NCI-H526 treated with DMSO at 0.1 percent for 48 hours (cell line): ENCODE measurements at regions not wholly inside any gene's neighbourhood (a gene's known extent, or its start where the extent isn't known, plus 50 kb on each side); places are given as distances from the start of the nearest gene placed in this dataset.

Experiments
- DNase-seq: peaks from one replicate; lab custom pipeline; 2025; lab: John Stamatoyannopoulos, UW

- DNase-seq, result no peak
These were observed 467.4 kb upstream of the DPPA4 start for GRCh38 chr3:109804697-109805096.

DNA sequence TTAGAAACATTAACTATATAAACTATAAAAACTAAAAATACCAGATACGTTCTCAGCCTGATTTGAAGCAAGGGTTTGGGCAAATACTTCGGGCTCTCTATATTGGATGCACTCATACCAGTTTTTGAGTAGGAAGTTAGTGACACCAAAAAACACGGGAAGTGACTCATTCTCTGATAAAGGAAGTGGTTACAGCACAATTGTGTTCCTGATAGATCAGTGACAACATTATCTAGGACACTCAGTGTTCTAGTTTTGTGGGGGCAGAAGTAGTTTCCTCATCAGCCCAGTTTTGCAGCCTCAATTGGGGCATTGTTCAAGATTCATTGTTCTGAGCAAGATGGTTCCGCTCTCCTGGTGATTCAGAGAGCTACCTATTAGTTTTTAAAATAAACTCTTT is 469.6 kb upstream of the DPPA4 start:
- no peak for DNase-seq

DNA sequence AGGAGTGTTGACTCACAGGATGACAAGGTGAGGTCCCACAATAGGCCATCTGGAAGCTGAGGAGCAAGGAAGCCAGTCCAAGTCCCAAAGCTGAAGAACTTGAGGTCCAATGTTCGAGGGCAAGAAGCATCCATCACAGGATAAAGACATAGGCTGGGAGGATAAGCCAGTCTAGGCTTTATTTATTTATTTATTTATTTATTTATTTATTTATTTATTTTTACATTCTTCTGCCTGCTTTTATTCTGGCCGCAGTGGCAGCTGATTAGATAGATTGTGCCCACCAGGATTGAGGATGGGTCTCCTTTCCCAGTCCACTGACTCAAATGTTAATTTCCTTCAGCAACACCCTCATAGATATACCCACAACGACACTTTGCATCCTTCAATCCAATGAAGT is 472.2 kb upstream of the DPPA4 start:
- DNase-seq, result no peak

DNA sequence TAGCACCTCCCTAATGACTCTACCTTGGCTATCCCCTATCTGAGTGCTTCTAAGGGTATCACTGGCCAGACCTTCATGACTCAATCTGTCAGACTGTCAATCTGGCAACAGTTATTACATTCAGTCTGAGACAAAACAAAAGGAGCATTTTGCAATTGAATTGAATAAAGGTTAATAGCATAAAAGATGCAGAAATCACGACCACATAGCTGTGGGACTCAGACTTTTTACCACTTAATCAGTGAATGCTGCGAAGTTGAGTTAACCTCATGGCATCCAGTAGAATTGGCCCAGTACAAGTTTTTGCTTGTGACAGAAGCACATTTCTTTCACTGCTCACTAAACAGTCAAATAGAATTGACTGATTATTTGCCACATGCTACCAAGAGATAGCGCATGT is 480.7 kb upstream of the DPPA4 start:
- no peak for DNase-seq

DNA sequence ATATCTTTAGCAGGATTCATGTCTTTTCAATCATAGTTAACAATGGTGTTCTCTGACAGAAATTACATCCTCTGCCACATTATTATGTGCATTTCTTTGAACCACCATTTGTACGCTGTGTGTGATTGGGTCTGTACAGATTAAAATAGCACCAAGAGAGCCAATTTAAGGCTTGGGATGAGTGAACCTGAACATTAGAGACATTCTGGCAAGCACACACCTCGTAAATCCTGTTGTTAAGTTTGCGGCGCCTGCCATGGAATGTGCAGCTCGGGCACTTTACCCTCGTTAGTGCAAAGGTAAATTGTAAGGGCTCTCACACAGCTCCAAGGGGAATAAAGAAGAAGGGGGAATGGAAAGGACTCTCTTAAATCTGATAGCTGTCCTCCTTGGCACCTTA is 482.4 kb upstream of the DPPA4 start:
- no peak for DNase-seq

- no peak for DNase-seq
These were observed 488.8 kb upstream of the DPPA4 start for GRCh38 chr3:109825971-109826810.

DNA sequence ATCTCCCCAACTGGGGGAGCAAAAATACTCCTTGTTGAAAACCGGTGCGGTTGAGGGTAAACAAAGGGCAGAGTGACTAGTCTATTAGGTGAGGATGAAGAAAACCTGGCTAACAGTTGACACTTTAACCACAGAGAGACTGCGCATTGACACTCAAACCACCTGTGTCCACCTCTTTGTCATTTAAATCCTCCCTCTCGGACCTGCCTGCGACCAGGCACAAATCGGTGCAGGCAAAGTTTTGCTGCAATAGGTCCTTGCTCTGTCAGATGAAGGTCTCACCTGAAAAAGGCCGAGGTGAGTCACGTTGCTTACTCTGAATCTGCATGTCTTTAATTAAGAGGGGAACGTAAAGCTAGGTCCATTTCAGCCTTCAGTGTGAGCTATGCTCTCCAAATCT is 494.1 kb upstream of the DPPA4 start:
- no peak for DNase-seq

- DNase-seq, result no peak
These were observed 498.6 kb upstream of the DPPA4 start for GRCh38 chr3:109835958-109836357.

DNA sequence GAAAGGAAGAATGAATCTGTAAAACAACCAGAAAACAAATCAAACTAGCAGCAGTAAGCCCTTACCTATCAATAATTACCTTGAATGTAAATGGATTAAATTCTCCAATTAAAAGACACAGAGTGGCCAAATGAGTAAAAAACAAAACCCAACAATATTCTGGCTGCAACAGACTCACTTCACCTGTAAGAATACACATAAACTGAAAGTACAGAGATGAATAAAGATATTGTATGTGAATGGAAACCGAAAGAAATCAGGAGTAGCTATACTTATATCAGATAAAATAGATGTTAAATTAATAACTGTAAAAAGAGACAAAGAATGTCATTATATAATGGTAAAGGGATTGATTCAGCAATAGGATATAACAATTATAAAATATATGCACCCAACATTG is 514.5 kb upstream of the DPPA4 start:
- DNase-seq, result no peak

GRCh38 chr3:109852283-109852682 is 514.9 kb upstream of the DPPA4 start:
- DNase-seq, result no peak

GRCh38 chr3:109853077-109853731 is 515.9 kb upstream of the DPPA4 start:
- no peak for DNase-seq

DNA sequence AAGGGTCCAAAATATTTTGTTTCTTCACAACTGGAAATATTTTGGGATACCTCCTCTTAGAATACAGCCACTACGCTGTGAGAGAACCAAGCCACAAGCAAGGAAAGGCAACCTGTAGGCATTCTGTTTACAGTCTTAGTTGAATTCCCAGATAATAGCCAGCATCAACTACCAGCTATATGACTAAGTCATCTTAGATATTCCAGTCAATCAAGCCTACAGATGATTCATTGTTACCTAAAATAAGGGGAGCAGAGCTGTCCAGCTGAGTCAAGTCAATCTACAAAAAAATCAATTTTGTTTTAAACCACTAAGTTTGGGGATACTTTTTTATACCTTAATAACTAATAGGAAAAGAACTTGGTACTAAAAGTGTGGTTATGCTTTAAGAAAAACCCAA is 526.4 kb upstream of the DPPA4 start:
- no peak for DNase-seq

DNA sequence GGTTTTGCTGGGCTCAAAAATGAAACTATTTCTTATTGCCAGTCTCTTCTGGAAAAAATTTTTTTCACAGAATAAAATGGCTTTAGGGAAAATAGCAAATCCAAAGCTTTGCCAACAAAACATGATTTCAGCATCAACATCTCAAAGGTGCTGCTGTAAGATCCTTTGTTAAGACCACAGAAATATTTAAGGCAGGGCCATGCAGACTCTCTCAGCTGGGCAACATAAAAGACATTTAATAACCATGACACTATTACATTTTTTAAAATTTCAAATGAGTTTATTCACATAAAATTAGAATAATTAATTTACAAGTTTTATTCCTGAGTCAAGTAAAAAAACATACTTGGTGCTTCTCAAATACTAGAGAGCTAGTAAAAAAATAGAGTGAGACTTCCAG is 527.1 kb upstream of the DPPA4 start:
- no peak for DNase-seq

DNA sequence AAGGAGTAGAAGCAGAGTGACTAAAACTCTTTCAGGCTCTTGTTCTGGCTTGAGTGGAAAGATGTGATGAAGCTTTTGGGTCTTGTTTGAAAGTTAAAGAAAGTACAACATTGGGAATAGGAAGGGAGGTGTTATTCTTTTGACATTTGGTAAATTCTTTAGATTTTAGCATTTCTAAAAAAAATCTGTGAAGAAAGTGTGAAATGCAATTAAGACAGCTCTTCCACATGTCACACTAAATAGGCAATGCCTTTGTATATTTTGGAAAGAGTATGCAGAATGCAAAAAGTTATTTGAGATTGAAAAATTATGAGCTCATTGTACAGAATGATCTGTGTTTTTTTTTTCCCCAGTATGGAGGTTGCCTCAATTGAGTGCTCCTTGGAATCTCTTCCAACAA is 532.2 kb upstream of the DPPA4 start:
- DNase-seq, result no peak

DNA sequence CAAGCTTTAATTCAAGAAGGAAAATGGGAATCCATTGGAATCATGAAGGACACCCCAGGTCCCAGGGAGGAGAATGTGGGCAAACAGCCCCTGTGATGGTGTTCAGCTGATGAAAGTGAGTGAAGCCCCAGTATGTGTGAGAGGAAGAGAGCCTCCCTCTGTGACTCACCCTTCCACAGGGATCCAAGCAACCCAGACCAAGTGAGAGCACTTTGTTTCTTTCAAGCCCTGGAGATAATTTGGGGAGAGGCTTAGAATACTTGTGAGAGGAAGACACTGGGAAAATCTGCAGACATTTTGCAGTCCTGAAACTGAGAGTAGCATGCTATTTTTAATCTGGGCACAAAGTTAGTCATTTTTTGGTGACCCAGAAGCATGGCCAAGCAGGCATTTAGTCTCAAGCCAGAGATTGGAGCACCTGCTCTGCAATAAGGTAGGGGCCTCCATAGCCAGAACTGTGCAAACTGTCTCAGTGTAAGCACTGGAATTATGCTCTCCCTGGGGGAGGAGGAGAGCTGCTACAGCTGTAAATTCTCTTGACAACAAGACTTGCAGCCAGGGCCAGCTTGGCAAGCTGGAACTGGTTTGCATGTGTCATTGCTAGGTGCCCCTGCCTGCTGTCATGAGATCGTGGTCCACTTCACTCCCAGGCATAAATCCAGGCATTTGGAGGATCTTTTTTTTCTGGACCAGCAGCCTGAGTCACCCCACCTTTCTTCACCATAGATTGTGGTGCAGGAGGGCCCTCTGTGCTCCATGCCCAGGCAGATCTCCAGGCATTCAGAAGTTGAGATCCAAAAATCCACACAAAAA is 537.8 kb upstream of the DPPA4 start:
- no peak for DNase-seq

DNA sequence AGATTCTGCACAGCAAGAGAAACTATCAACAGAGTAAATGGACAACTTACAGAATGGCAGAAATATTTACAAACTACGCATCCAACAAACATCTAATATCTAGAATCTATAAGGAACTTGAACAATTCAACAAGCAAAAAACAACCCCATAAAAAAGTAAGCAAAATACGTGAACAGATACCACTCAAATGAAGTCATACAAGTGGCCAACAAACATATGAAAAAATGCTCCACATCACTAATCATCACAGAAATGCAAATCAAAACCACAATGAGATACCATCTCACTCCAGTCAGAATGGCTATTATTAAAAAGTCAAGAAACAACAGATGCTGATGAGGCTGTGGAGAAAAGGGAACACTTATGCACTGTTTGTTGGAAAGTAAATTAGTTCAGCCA is 540.3 kb upstream of the DPPA4 start:
- DNase-seq, result peak; percentile 13

DNA sequence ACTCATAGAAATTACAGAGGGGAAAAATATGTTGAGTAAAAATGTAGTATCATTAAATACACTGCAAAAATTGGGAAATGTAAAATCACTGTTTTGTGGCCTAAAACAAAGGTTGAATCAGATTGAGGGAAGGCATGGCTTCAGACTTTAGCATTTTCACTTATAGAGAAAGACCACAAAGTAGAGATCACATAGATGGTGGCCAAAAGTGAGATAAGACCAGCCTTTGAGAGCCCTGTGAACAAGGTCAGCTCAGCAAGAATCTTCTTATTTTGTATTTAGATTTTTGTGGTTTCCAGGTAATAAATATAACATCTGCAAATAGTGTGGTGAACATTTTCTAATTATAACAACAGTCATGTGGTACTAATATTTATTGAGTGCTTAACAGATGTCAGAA is 544.8 kb upstream of the DPPA4 start:
- DNase-seq, result no peak

GRCh38 chr3:109887293-109887692 is 549.9 kb upstream of the DPPA4 start:
- no peak for DNase-seq

DNA sequence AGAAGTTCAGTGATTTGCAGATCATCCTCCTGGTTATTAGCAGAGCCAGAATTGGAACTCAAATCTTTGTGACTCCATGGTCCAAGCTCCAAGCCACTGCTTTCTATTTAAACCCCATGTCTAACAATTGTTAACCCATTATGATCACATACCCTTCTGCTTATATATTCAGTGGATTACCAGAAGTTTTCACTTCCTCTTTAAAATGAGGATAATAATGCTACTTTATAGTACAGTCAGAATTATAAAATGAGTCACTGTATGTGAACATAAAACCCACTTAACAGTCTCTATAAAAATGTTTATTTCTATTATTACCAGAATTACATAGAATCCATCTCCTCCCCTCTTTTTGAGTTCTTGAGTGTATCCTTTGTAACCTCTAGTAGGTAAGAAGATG is 550.7 kb upstream of the DPPA4 start:
- DNase-seq, result no peak

- no peak for DNase-seq
These were observed 560.4 kb upstream of the DPPA4 start for GRCh38 chr3:109897734-109898133.

DNA sequence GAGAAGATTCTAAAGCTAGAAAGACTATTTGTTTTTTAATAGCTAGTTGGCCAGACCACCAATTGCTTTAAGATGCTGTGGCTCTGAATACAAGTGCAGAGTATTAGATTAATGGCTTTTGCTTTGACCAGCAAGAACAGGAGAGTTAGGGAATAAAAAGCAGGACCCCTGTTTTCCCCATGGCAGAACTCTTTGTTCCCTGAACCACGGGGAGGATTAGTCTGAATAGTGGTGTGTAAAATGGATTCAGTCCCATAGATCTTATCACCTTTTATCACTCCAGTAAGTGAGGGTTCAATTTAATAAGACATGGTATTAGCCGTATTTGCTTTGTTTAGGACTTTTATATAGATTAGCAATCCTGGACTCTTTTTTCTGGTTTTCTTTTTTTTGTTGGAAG is 562.6 kb upstream of the DPPA4 start:
- DNase-seq, result no peak

- DNase-seq, result peak; percentile 11
These were observed 563.4 kb upstream of the DPPA4 start for GRCh38 chr3:109900783-109901182.

DNA sequence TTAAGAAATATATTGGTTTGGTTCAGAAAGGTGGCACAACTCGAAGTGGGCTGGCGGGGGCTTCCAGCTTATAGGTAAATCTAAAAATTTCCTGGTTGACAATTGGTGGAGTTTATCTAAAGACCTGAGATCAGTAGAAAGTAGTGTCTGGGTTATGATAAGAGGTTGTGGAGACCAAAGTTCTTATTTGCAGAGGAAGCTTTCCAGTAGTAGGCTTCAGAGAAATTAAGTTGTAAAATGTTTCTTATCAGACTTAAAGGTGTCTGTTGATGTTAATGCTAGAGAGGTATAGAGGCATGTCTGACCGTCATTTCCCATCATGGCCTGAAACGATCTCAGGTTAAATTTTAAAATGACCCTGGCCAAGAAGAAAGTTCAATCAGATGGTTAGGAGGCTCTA is 565.2 kb upstream of the DPPA4 start:
- DNase-seq, result no peak
